ENCODE measurements at regions not wholly inside any gene's neighbourhood (a gene's known extent, or its start where the extent isn't known, plus 50 kb on each side); places are given as distances from the start of the nearest gene placed in this dataset.
A peak's percentile ranks its signal among the peaks of the same experiment; 100 is the strongest.

- Mint-ChIP-seq H3K27ac (ENCODE audit: unreplicated experiment) (no peak overlapping the region), H3K27me3 (ENCODE audit: unreplicated experiment) (no peaks in the 10 kb centered on the region), H3K9me3 (ENCODE audit: low read depth, unreplicated experiment) (no peaks in the 10 kb centered on the region), H3K36me3 (ENCODE audit: insufficient read depth, unreplicated experiment) (peaks cover 5% of the 10 kb centered on the region), H3K4me3 (ENCODE audit: low read depth, unreplicated experiment) (no peak overlapping the region), H3K4me1 (ENCODE audit: low read depth, unreplicated experiment) (peaks cover 10% of the 10 kb centered on the region)
- CTCF ChIA-PET, result no interaction called here
- no peak for TF ChIP-seq CTCF (IDR thresholded peaks at IDR 0.05; ENCODE audit: unreplicated experiment)
- no TSS peak for BruUV-seq (replicated peaks)
- intact Hi-C loops (cut with micrococcal nuclease; ENCODE audit: unreplicated experiment), result no loop called here
- DNase-seq, result no peak
Measured at GRCh38 chr6:144757299-144757698, 472.2 kb downstream of the UTRN start.

DNA sequence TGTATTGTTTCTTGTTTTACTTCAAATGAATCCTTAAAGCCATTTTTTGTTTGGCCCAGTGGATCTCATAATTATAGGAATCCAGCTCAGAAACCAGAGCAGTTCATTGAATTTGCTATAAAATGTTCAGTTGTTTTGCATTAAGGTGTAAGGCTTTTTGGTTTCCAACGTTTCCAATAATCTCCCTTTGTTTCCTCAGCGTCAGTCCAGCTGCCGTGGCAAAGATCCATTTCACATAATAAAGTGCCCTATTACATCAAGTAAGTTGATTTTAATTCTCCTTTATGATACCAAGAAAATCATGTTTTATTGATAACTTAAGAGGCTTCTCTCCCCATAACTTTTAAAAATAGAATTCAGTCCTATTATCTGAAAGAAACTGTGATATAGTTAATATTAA lies 472.6 kb downstream of the UTRN start:
- CTCF ChIA-PET, result no interaction called here
- BruUV-seq (replicated peaks), result no TSS peak
- H3K4me3 Mint-ChIP-seq (ENCODE audit: low read depth, unreplicated experiment), result no peak overlapping the region

DNA sequence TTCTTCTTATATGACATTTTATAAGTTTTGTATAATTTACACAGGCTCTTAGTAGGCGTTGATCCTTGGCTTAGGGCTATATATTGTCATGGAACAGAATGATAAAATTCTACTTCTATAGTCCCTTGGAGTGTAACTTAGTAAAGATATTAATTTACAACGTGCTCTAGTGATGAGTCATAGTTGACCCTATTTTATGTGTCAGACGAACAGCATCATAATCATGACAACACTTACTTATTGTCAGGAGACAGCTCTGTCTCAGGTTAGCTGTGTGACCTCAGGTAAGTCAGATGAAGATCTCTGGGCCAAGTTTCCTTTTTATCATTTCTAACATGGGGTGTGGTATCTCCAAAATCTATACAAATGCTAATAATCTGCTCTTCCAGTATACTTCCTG lies 473.5 kb downstream of the UTRN start:
- no peaks in the 10 kb centered on the region for H3K27me3 Mint-ChIP-seq (ENCODE audit: unreplicated experiment)
- peak overlapping the region; percentile 41 for H3K27ac Mint-ChIP-seq (ENCODE audit: unreplicated experiment)
- peaks cover 10% of the 10 kb centered on the region for H3K4me1 Mint-ChIP-seq (ENCODE audit: low read depth, unreplicated experiment)
- no TSS peak for BruUV-seq (replicated peaks)
- CTCF ChIA-PET, result no interaction called here
- DNase-seq, result no peak
- H3K4me3 Mint-ChIP-seq (ENCODE audit: low read depth, unreplicated experiment), result no peak overlapping the region
- peaks cover 5% of the 10 kb centered on the region for H3K36me3 Mint-ChIP-seq (ENCODE audit: insufficient read depth, unreplicated experiment)
- H3K9me3 Mint-ChIP-seq (ENCODE audit: low read depth, unreplicated experiment), result no peaks in the 10 kb centered on the region
- intact Hi-C loops (cut with micrococcal nuclease; ENCODE audit: unreplicated experiment), result no loop called here
- TF ChIP-seq CTCF (IDR thresholded peaks at IDR 0.05; ENCODE audit: unreplicated experiment), result no peak

More for the DNA sequence above, 472.6 kb downstream of the UTRN start:
- no peak for DNase-seq
- Mint-ChIP-seq H3K27me3 (ENCODE audit: unreplicated experiment) (no peaks in the 10 kb centered on the region), H3K27ac (ENCODE audit: unreplicated experiment) (no peak overlapping the region), H3K36me3 (ENCODE audit: insufficient read depth, unreplicated experiment) (peaks cover 5% of the 10 kb centered on the region), H3K9me3 (ENCODE audit: low read depth, unreplicated experiment) (no peaks in the 10 kb centered on the region), H3K4me1 (ENCODE audit: low read depth, unreplicated experiment) (peaks cover 10% of the 10 kb centered on the region)
- intact Hi-C loops (cut with micrococcal nuclease; ENCODE audit: unreplicated experiment), result no loop called here
- no peak for TF ChIP-seq CTCF (IDR thresholded peaks at IDR 0.05; ENCODE audit: unreplicated experiment)

DNA sequence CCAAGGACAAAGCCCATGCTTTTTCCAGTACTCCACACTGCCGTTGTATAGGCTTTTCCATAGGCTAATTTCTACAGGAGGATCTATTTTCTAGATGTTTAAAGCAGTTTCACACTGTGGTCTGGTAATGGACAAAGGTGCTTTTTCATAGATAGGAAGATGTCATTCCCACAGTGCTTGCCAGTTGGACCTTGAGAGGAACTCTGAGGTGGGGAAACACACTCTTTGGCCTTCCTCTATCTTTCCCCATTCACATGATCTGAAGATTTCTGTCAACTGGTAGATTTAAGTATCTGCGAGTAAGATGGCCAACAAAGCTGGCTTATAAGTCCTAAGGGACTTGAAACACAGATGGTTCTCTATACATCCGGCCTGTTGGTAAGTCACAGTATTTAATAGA lies 477.3 kb downstream of the UTRN start:
- no peak overlapping the region for H3K4me3 Mint-ChIP-seq (ENCODE audit: low read depth, unreplicated experiment)
- no peaks in the 10 kb centered on the region for H3K9me3 Mint-ChIP-seq (ENCODE audit: low read depth, unreplicated experiment)
- H3K27ac Mint-ChIP-seq (ENCODE audit: unreplicated experiment), result no peak overlapping the region
- no peak for DNase-seq
- CTCF ChIA-PET, result no interaction called here
- H3K36me3 Mint-ChIP-seq (ENCODE audit: insufficient read depth, unreplicated experiment), result peaks cover 5% of the 10 kb centered on the region
- no peak for TF ChIP-seq CTCF (IDR thresholded peaks at IDR 0.05; ENCODE audit: unreplicated experiment)
- intact Hi-C loops (cut with micrococcal nuclease; ENCODE audit: unreplicated experiment), result no loop called here
- H3K4me1 Mint-ChIP-seq (ENCODE audit: low read depth, unreplicated experiment), result peaks cover 10% of the 10 kb centered on the region
- H3K27me3 Mint-ChIP-seq (ENCODE audit: unreplicated experiment), result no peaks in the 10 kb centered on the region
- no TSS peak for BruUV-seq (replicated peaks)

- Mint-ChIP-seq H3K4me1 (ENCODE audit: low read depth, unreplicated experiment) (no peaks in the 10 kb centered on the region), H3K36me3 (ENCODE audit: insufficient read depth, unreplicated experiment) (no peaks in the 10 kb centered on the region), H3K9me3 (ENCODE audit: low read depth, unreplicated experiment) (no peaks in the 10 kb centered on the region), H3K4me3 (ENCODE audit: low read depth, unreplicated experiment) (no peak overlapping the region), H3K27ac (ENCODE audit: unreplicated experiment) (no peak overlapping the region), H3K27me3 (ENCODE audit: unreplicated experiment) (no peaks in the 10 kb centered on the region)
- TF ChIP-seq CTCF (IDR thresholded peaks at IDR 0.05; ENCODE audit: unreplicated experiment), result no peak
- intact Hi-C loops (cut with micrococcal nuclease; ENCODE audit: unreplicated experiment), result no loop called here
- DNase-seq, result no peak
- CTCF ChIA-PET, result no interaction called here
- BruUV-seq (replicated peaks), result no TSS peak
Measured at GRCh38 chr6:144767051-144767450, 481.9 kb downstream of the UTRN start.
